A673 (cell line): ENCODE measurements at regions not wholly inside any gene's neighbourhood (a gene's known extent, or its start where the extent isn't known, plus 50 kb on each side); places are given as distances from the start of the nearest gene placed in this dataset.

Source experiments
- EZH2 ChIP-seq: fragments of 200-600 bp; sonication (generic); IDR thresholded peaks from 2 replicates; pipeline ENCODE4 v1.6.1; 2017; ENCODE audit warnings: borderline replicate concordance, low read depth, mild to moderate bottlenecking, mixed read lengths, antibody characterized with exemption, low read length; ENCODE audit not compliant: poor library complexity, severe bottlenecking
- TF ChIP-seq, protein P1 (sequence below): fragments of 300-800, 200-600 bp; sonication (generic); conservative IDR thresholded peaks from 2 replicates; pipeline ENCODE4 v1.5.1; 2017; ENCODE audit warnings: low read depth, mild to moderate bottlenecking, antibody characterized with exemption, low read length, moderate library complexity, mixed read lengths

DNA sequence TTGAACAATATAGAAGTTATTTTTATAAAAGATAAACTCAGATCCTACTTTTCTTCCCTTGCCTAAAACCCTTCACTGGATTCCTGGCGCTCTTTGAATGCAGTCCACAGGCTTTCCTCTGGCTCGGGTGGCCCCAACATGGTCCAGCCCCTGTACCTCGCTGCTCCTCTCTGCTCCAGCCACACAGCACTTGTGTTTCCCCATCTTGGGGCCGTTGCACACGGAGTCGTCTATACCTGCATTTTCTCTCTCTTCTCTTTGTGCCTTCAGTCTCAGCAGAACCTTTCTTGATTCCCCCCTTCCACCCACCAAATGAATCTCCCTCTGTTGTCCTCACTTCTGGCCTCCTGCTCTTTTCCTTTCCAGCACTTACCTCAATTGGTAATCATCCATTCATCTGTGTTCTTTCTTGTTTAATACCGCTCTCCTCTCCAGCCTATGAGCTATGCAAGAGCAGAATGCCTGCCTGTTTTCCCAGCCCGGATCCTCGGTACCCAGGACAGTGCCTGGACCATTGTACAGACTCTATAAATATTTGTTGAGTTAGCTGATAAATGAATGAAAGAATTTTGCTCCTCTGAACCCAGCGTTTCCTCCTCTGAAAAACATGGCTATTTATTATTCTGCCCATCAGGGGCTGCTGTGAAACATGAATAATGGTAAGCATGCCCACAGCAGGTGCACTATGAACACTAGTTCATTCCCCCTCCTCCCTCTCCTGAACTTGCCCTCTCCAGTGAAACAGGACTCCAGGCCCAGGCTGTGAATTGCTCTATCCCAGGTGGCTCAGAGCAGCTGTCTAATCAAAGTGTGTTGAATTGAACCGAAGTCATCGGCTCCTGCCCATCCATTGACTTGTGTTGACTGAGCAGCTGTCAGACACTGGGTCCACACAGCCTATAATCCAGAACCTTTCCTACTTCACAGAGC, 266.9 kb downstream of the PTPRU start:
- TF ChIP-seq, protein P1, sequence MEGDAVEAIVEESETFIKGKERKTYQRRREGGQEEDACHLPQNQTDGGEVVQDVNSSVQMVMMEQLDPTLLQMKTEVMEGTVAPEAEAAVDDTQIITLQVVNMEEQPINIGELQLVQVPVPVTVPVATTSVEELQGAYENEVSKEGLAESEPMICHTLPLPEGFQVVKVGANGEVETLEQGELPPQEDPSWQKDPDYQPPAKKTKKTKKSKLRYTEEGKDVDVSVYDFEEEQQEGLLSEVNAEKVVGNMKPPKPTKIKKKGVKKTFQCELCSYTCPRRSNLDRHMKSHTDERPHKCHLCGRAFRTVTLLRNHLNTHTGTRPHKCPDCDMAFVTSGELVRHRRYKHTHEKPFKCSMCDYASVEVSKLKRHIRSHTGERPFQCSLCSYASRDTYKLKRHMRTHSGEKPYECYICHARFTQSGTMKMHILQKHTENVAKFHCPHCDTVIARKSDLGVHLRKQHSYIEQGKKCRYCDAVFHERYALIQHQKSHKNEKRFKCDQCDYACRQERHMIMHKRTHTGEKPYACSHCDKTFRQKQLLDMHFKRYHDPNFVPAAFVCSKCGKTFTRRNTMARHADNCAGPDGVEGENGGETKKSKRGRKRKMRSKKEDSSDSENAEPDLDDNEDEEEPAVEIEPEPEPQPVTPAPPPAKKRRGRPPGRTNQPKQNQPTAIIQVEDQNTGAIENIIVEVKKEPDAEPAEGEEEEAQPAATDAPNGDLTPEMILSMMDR: no peak
- no peak for TF ChIP-seq EZH2
